ENCODE measurements at regions not wholly inside any gene's neighbourhood (a gene's known extent, or its start where the extent isn't known, plus 50 kb on each side); places are given as distances from the start of the nearest gene placed in this dataset.

DNA sequence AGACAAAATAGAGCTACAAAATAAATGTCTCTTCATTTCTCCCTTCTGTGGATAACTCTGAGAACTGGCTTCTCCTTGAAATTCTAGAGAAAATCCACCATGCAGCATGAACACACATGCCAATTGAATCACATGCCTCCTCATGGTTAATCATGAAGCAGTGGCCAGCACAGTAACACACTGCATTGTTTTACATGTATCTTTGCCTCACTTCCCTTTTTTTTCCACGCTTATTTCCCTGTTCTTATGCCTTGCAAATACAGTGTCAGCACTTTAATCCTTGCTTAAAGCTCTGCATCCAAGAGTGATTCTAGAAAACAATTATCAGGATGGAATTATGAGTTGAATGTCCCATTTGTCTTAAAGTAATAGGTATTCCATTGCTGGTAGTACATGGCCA lies 50.3 kb upstream of the ZBTB7C start:
- TF ChIP-seq, protein P1, sequence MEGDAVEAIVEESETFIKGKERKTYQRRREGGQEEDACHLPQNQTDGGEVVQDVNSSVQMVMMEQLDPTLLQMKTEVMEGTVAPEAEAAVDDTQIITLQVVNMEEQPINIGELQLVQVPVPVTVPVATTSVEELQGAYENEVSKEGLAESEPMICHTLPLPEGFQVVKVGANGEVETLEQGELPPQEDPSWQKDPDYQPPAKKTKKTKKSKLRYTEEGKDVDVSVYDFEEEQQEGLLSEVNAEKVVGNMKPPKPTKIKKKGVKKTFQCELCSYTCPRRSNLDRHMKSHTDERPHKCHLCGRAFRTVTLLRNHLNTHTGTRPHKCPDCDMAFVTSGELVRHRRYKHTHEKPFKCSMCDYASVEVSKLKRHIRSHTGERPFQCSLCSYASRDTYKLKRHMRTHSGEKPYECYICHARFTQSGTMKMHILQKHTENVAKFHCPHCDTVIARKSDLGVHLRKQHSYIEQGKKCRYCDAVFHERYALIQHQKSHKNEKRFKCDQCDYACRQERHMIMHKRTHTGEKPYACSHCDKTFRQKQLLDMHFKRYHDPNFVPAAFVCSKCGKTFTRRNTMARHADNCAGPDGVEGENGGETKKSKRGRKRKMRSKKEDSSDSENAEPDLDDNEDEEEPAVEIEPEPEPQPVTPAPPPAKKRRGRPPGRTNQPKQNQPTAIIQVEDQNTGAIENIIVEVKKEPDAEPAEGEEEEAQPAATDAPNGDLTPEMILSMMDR (IDR thresholded peaks at IDR 0.05), result no peak
- TF ChIP-seq POLR2A (IDR thresholded peaks at IDR 0.05) (no peak), POLR2AphosphoS5 (IDR thresholded peaks at IDR 0.05) (no peak)
